GM12873 (cell line): ENCODE measurements at regions not wholly inside any gene's neighbourhood (a gene's known extent, or its start where the extent isn't known, plus 50 kb on each side); places are given as distances from the start of the nearest gene placed in this dataset.

Experiments
- TF ChIP-seq, protein P1 (sequence below): IDR thresholded peaks from 2 replicates; pipeline ENCODE4 v1.5.1; 2012; ENCODE audit warnings: low read depth, mild to moderate bottlenecking, moderate library complexity, low read length, control low read depth; ENCODE audit not compliant: insufficient read depth; ENCODE audit errors: missing control alignments

- TF ChIP-seq, protein P1, sequence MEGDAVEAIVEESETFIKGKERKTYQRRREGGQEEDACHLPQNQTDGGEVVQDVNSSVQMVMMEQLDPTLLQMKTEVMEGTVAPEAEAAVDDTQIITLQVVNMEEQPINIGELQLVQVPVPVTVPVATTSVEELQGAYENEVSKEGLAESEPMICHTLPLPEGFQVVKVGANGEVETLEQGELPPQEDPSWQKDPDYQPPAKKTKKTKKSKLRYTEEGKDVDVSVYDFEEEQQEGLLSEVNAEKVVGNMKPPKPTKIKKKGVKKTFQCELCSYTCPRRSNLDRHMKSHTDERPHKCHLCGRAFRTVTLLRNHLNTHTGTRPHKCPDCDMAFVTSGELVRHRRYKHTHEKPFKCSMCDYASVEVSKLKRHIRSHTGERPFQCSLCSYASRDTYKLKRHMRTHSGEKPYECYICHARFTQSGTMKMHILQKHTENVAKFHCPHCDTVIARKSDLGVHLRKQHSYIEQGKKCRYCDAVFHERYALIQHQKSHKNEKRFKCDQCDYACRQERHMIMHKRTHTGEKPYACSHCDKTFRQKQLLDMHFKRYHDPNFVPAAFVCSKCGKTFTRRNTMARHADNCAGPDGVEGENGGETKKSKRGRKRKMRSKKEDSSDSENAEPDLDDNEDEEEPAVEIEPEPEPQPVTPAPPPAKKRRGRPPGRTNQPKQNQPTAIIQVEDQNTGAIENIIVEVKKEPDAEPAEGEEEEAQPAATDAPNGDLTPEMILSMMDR, result no peak
These were observed 50.3 kb downstream of the GASK1B start for GRCh38 chr4:158122501-158122900.

DNA sequence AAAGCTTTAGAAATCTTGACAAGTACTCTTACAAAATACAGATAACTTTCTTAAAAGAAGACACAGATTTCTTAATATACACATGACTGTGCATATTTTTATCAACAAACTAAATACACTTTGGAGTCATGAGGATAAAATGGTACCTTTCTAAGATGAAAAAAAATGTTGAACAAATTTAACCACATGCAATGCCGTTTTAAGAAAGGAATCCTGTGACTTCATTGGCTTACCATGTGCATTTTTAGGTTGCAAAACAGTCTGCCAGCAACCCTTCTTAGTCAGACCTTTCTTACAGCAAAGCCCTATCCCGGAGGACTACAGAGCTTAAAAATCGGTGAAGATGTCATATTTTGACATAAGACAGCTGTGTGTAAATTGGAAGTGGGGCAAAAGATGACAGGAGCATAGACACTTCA, 51.7 kb downstream of the GASK1B start:
- TF ChIP-seq, protein P1, result no peak

DNA sequence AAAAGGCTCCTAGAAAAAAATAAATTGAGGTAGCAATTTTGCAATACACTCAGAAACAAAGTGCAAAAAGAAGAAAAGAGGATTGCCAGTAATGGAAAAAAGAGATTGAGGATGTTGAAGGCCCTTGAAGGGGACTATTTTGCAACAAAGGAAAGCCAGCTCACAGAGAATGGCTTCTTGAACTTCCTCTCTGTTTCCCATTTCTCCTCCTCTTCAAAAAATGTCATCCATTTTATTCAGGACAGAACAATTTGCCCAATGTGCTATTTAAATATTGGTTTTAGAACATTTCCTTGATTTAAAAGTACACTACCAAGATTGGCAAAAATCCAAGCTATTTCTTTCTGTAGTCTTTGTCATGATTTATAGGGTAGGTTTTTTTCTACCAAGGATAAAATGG, 60.2 kb downstream of the GASK1B start:
- TF ChIP-seq, protein P1, result no peak

- TF ChIP-seq, protein P1, result no peak
These were observed 61.6 kb downstream of the GASK1B start for GRCh38 chr4:158111241-158111640.

DNA sequence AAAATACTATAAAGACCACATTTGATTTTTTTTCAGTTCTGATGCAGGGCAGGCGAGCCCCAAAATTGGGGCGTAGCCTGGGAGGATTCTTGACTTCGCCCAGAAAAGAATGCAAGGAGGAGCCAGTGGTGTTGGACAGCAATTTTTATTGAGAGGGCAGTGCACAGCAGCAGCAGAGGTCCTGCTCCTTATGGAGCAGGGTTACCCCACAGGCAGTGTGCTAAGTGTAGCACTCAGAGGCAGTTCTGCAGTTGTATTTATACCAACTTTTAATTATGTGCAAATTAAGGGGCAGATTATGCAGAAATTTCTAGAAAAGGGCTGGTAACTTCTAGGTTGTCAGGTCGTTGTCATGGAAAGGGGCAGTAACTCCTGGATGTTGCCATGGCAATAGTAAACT, 69.9 kb downstream of the GASK1B start:
- TF ChIP-seq, protein P1, result no peak

DNA sequence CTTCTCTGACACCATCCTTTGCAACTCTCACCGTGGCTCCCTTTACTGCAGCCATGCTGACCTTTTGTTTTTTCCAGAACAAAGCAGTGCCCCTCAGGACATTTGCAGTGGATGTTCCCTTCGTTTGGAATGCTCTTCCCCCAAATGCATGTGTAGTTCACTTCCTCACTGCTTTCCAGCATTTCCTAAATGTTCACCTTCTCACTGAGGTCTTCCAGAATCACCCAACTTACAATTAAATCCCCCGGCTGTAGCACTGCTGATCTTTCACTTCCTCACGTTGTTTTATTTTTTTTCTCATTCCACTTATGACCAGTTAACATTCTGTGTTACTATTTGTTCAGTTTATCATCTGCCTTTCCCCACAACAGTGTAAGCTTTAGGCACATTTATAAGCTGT, 73.1 kb downstream of the GASK1B start:
- TF ChIP-seq, protein P1, result no peak

GRCh38 chr4:158098802-158099201, 74.0 kb downstream of the GASK1B start:
- TF ChIP-seq, protein P1, result no peak
